NOMO-1 (cell line): ENCODE measurements at regions not wholly inside any gene's neighbourhood (a gene's known extent, or its start where the extent isn't known, plus 50 kb on each side); places are given as distances from the start of the nearest gene placed in this dataset.
"Not testable (repeated sequence)": the region's sequence is repeated elsewhere in the genome, so short reads cannot be mapped to it uniquely, and the experiment has no call there.

ENCODE experiments used
- DNase-seq, 2 experiments: peaks; one replicate each; lab custom pipeline; 2025; ENCODE audit not compliant: unreplicated experiment in 2 of 2; lab: John Stamatoyannopoulos, UW

DNA sequence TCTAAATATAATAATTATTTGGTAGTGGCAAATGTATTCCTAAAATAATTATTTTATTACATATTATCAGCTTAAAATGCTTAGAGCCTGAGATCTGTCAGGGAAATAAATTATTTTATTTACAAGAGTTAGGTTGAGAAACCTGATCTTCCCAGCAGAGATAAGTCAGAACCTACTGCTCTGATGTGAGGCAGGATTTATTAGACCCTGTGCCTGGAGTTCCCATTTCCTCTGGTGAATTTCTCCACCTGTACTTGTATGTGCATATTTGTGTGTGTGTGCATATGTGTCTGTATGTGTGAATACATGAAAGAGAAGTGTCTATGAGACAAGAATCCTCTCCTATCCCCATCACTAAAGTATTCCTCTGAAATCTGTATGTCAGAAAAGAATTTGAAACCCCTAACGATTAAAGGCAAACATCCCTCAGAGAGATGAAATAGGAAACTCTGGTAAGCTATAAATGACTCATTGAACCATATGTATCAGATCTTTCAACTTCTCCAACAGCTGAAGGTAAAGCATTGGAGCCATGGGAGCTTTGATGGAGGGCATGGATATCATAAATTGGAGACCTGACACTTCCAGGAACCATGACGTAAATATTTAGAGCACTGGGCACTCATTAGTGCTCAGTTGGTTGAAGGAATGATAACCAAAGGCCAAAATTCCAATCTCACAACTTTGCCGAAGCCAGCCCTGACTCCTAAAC, 190.9 kb downstream of the XPNPEP1 start:
- no peak for DNase-seq

DNA sequence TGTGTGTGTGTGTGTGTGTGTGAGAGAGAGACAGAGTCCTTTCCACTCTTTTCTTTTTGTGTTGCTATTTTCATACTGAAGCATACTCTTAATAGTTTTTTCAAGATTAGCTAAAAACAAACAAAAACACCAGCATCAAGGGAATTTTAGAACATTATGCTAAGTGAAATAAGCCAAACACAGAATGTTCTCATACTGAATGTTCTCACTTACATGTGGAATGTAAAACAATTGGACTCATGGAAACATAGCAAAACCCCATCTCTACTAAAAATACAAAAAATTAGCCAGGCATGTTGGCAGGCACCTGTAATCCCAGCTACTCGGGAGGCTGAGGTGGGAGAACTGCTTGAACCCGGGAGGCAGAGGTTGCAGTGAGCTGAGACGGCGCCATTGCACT, 193.4 kb downstream of the XPNPEP1 start:
- not testable (repeated sequence) for DNase-seq

DNA sequence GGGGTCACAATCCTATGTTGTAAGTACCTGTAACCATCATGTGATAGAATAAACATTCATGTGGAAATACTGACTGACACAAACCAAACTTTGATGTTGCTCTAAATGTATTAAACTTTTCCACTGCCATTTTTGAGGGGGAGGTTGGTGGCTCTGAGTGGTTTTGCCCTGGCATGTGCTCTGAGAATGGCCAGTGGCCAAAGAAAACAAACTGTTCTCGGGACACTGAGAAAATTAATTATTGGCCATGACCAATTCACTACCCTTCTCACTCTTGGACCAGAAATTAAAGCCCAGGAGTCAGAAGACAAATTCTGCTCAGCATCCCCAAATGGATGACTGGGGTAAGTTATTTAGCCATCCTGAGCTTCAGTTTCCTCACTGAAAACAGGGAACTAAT, 195.9 kb downstream of the XPNPEP1 start:
- DNase-seq, result no peak

DNA sequence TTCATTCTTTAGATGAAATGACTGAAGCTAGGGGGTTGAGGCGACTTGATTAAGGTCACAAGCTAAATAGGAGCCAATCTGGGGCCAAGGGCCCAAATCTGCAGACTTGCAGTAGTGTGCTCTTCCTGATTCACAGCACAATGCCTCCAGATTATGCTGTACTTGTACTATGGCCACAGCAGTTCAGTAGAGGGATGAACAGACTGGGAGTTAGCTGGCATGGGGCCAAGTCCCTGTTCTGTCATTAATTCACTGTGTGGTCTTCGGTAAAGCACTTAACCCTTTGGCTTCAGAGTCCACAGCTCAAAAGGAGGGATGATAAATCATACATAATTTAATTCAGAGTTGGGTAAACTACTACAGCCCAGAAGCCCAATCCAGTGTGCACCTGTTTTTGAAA, 196.8 kb downstream of the XPNPEP1 start:
- DNase-seq, result no peak

DNA sequence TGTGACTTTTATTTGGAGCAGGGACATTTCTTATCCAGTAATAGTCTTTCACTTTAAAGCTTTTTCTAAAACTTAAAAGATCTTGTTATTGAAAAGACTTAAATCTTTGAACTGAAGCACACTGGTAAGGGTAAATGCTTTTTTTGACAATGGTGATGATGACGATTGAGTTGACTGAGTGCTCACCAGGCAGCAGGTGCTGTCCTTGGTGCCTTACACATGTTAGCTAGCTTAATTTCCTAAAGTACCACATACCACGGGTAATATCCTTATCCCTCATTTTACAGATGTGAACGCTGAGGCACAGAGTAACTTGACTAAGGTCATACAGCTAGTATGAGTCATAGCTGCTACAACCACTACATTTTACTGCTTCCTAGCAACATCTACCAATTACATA, 200.0 kb downstream of the XPNPEP1 start:
- DNase-seq, result no peak

DNA sequence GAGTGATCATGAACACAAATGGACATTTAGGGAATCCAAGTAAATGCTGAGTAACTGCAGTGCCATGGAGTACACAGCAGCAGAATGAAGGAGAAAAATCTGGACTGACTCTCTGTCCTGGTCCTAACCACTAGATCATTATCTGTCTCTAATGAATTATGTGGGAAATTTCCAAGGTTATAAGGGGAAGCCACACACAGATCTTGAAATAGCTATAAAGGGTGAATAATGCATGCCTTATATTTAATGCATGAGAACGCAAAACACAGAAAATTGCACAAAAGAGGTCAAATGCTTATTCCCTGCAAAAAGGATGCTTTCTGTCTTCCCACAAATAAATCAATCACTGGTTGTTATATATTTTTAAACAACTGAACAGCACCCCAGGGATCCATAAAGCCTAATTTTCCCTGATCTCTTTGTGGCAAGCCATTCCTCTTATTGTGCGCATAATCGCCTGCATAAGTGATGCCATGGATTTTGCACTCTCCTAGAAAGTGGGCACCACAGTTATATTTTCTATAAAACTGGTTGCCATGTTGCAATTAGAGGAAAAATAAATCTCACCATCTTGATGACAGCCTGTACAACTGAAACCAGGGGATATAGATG, 201.8 kb downstream of the XPNPEP1 start:
- no peak for DNase-seq

DNA sequence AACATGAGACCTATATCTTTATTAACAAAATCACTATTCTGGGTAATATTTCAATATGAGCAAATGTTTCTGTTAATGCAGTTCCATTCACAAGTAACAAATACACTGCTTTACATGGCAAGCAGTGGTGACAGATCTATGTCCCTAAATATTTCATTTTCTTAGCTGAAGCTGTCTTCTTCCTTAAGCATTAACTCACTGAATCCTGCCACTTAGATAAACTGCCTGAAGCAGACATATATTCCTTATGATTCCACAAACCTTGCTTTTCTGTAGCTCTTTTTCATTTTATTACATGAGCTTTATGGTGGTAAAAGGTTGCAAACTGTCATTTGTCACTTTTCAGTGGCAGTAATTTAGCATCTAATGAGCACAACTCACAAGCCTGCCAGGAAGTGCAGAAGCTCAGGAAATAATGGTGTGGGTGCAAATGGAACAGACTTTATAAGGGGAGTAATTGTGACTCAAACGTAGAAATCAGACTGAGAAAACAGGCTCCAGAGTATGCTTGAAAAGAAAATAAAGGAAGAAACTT, 217.2 kb downstream of the XPNPEP1 start:
- no peak for DNase-seq

DNA sequence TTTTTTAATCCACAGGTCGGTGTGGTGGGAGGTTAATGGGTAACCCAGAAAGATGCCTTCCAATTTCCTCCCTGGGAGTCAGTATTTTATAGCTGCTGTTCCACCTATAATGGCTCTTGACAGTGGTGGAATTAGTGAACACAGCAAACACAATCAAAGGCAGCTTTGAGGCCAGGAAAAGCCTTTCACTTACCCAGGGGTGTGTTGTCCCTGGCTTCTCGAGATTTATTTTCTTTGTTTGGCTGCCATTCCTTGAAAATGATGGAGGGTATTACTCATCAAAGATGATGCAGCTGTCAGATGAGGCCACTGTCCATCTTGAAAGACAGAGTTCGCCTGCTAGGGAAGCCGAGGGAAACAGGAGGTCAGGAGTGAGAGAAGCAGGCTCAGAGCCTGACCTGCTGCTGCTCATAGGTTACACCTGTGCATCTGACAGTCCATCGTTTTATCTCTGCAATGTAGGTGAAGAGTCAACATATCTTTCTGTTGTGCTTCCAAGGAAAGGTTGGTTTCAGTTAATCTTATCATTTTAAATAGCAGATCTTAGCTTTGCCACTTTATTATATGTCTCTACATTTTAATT, 221.6 kb downstream of the XPNPEP1 start:
- no peak for DNase-seq

DNA sequence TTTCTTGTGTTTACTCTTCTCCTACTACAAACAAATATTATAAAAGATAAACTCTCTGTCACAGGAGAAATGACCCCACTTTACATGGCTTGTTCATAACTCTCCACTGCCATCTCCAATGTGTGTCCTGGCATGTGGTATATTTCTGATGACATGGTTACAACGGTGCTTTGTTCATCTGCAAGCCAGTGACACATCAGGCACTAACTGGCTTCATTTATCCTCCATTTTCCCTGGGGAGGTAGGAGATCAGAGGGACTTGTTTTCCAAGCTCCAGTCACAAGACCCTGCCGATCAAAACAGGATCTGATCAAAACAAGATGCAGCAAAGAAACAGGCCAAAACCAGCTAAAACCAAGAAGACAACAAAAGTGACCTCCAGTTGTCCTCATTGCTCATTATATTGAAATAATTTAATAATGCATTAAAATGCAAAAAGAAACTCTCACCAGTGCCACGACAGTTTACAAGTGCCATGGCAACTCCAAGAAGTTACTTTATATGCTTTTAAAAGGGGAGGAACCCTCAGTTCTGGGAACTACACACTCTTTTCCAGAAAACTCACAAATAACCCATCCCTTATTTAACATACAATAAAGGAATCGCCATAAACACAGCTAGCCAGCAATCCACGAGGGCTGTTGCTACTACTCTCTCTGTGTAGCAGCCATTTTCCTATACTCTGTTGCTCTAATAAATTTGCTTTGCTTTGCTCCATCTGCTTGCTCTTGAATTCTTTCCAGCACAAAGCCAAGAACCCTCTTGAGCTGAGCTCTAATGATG, 224.2 kb downstream of the XPNPEP1 start:
- no peak for DNase-seq

DNA sequence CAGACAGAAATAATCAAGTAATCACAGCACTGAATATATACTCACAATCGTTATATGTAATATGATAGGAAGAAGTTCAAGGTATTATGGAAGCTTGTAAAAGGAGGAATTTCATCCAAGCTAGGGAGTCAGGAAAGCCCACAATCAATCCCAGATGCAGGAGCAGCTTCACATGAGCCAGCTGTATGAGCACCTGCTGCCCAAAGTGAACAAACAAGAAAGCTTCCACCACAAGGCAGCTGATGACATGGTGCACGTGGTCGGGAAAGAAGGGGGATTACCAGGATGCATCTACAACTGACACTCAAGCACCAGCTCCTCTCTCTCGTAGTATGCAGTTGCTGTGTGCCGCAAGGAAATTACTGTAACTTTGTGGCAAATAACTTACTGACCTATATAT, 225.2 kb downstream of the XPNPEP1 start:
- no peak for DNase-seq

DNA sequence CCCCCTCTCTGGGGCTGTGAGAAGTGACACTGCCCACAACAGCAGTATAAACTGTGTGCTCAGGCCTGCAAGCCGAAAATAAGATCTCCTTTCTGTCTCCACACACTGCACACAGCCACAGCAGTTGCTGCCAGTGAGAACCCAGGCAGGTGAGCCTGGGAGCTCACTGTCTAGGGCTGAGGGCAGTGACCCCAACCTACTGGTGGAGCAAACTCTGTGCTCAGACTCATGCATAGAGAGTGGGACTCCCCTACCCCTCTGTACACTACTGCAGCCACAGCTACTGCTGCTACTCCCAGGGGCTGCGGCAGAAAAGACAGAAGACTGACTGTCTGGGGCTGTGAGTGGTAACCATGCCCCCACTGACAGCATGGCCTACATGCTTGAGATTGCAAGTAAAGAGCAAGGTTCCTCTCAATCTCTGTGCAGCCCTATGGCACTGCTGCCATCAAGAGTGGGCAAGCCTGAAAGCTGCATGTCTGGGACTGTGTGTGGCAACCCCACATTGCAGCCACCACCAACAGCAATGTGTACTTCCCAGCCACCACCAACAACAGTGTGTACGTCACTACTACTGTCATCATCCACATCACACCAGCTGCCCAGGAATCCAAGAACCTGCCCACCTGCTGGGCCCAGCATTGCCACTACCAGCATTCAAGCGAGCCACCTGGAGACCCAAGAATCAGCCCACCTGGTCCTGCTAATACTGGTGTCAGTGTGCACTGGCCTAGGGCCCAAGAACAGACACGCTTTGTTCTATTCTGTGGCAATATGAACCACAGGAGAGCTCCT, 226.1 kb downstream of the XPNPEP1 start:
- no peak for DNase-seq

DNA sequence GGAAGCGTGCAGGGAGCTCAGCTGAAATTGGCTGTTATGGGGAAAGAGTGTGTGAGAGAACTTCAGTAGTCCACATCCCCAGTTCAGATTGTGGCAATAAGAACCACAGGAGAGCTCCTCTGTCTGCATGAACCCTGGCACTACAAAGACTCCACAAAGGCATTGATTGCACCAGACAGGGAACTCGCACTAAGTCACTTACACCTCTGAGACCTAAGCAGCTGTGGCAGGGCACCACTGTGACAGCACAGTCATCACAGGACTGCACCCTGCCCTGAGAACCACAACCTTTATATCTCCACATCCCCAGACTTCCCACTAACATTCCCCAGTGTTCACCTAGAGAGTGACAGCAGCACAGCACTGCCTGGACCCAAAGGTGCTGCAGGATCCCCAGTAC, 226.8 kb downstream of the XPNPEP1 start:
- DNase-seq, result no peak

DNA sequence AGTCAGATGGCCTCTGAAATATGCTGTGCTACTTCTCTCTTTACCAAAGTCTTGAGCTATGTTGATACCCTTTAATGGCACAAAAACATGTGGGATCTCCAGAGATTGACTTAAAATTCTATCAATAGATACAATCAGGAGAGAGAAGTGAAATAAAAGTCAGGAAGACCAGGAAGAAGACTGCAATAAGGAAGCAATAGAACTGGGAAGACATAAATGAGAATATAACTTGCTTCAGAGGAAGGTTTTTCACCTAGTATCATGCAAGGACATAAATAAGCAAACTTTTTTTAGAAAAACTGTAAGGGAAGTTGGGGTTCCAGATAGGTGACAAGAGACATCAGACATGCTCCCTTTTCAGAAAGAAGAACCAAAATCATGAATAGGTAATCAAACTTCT, 227.3 kb downstream of the XPNPEP1 start:
- no peak for DNase-seq

DNA sequence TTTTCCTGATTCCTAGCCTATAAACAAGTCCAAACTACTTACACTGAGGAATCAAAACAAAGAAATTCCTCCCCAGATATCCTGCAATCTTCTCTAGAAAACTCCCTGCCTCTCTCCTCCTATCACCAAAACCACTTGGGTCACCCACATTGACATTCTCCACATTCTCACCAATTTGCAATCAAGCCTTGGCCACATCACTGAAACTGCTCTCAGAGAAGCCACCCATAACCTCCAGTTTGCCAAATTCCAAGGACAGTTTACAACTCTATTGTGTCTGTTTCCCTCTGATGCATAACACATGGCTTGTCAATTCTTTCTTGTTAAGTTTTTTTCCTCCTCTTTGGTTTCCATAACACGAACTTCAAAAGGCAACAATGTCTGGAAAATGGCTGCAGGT, 233.5 kb downstream of the XPNPEP1 start:
- DNase-seq, result no peak

DNA sequence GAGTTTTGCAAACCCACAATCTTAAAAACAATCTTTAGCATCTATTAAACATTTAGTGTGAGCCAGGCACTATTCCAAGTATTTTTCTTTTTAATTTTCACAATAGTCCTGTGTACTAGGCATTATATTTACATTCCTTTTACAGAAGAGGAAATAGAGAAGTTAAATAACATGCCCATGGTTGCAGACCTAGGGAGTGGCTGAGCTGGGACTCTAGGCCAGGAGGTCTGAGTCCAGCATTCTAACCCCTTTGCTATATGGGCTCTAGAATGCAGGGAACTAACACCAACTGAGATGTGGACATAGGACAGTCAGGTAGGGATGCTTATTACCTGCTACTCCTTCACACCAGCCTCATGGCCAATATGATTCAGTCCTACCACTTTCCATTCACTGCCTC, 243.8 kb downstream of the XPNPEP1 start:
- no peak for DNase-seq

DNA sequence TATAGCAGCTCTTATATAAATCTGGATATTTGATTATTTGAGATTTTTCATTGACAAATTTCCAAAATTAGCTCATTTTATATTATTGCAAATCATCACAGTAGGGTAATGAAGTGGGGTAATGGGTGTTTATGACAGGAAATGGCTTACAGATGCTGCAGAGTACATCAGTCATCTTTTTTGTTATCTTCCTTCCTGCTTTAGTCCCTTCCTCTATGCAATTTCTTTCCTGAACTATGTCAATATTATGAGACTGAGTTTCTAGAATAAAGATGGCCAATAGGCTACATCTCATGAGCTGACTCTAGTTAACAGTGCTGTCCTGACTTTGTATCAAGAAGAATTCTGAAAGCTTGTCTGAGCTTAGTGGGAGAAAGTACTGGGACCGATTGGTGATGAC, 244.5 kb downstream of the XPNPEP1 start:
- DNase-seq, result no peak

DNA sequence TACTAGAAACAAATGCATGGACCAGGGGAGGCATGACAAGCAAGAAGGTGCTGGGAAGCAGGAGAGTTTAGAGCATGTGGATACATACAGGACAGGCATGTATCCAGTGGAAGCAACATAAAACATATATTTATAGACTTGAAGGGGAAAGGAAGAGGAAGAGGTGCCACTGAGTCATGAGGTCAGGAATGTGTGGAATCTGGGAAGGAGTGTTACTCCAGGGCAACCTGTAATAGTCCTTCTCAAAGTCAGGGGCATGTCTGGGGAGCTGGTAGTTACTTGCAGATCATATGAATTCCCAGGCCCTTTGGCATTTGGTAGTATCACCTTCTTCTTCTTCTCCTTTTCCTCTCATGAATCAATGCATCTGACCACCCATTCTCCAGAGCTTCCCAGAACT, 246.6 kb downstream of the XPNPEP1 start:
- no peak for DNase-seq

DNA sequence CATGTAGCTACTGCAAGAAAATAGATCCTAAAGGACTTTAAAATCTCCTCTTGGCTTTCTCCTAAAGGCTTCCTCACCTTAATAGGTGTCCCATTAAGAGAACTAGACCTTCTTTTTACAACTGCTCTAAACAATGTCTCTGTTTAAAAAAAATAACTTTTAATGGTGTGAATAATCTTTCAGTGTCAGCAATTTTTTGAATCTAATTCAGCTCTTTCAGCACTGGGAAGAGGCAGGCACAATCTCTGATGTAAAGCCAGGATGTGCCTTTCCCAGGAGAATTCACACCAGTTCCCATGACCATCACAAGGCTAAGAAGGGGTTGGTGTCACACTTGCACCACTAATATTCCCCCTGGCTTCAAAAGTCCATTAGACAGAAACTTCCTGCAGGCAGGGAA, 254.6 kb downstream of the XPNPEP1 start:
- no peak for DNase-seq

DNA sequence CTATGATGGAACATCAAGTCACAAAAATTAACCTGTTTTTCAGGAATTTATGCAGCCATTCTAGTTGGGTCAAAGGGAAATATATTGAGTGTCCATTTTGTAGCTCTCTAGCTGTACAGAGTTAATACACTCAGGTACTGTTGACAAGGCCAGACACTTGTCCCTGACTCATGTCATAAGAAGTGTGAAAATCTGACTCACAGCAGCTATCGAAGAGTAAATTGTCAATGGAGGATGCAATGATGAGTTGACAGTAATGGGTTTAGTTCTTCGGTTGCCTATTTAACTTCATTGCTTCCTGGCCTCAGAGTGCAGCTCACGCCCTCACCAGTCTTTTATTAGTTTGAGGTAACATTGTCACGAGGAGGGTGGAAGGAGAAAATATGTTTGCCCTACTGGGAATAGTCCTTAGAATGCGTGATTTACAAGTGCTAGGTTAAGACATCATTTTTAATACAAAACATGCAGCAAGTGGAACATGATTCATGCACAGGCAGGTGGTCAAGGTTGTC, 255.1 kb downstream of the XPNPEP1 start:
- DNase-seq, result no peak

DNA sequence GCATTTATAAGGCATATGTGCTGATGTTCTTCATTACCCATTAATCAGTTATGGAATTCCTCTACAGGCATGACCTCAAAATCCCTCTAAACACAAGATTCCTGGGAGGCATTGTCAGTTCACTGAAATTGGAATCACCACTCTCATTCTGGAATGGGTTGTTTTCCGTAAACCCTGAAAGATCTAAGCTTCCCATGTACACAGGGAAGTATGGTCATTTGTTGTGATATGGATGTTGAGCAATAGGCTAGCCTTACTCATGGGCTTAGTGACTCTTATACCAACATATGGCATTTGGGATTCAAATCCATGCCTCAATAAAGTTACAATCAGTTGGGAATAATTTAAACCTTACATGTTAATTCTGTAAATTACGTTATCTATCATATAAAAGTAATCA, 258.0 kb downstream of the XPNPEP1 start:
- DNase-seq, result no peak
